ENCODE measurements at regions not wholly inside any gene's neighbourhood (a gene's known extent, or its start where the extent isn't known, plus 50 kb on each side); places are given as distances from the start of the nearest gene placed in this dataset.

- DNase-seq (ENCODE audit: extremely low read depth, insufficient read length): no peak
- Histone ChIP-seq H3K27me3 (replicated peaks; ENCODE audit: control insufficient read depth, insufficient read depth, low read length) (no peaks in the 10 kb centered on the region), H3K4me3 (replicated peaks; ENCODE audit: low read depth, low read length) (no peak overlapping the region), H3K36me3 (ENCODE audit: control insufficient read depth, insufficient read depth, low read length) (no peaks in the 10 kb centered on the region)
- no peak for TF ChIP-seq CTCF (IDR thresholded peaks at IDR 0.05; ENCODE audit: insufficient read depth, low read length, poor library complexity, severe bottlenecking)
These were observed 209.3 kb downstream of the CD47 start for GRCh38 chr3:107881509-107881908.

- TF ChIP-seq CTCF (IDR thresholded peaks at IDR 0.05; ENCODE audit: insufficient read depth, low read length, poor library complexity, severe bottlenecking): no peak
- DNase-seq (ENCODE audit: extremely low read depth, insufficient read length): no peak
- Histone ChIP-seq H3K27me3 (replicated peaks; ENCODE audit: control insufficient read depth, insufficient read depth, low read length) (no peaks in the 10 kb centered on the region), H3K4me3 (replicated peaks; ENCODE audit: low read depth, low read length) (no peak overlapping the region), H3K36me3 (ENCODE audit: control insufficient read depth, insufficient read depth, low read length) (no peaks in the 10 kb centered on the region)
These were observed 210.1 kb downstream of the CD47 start for GRCh38 chr3:107880702-107881101.

GRCh38 chr3:107877936-107878335 lies 212.9 kb downstream of the CD47 start:
- Histone ChIP-seq H3K27me3 (replicated peaks; ENCODE audit: control insufficient read depth, insufficient read depth, low read length) (no peaks in the 10 kb centered on the region), H3K4me3 (replicated peaks; ENCODE audit: low read depth, low read length) (no peak overlapping the region), H3K36me3 (ENCODE audit: control insufficient read depth, insufficient read depth, low read length) (no peaks in the 10 kb centered on the region)
- TF ChIP-seq CTCF (IDR thresholded peaks at IDR 0.05; ENCODE audit: insufficient read depth, low read length, poor library complexity, severe bottlenecking): no peak
- no peak for DNase-seq (ENCODE audit: extremely low read depth, insufficient read length)

GRCh38 chr3:107870943-107871638 lies 219.7 kb downstream of the CD47 start:
- no peak overlapping the region for H3K4me3 ChIP-seq (replicated peaks; ENCODE audit: low read depth, low read length)
- no peak for TF ChIP-seq CTCF (IDR thresholded peaks at IDR 0.05; ENCODE audit: insufficient read depth, low read length, poor library complexity, severe bottlenecking)
- DNase-seq (ENCODE audit: extremely low read depth, insufficient read length): no peak
- H3K27me3 ChIP-seq (replicated peaks; ENCODE audit: control insufficient read depth, insufficient read depth, low read length): no peaks in the 10 kb centered on the region
- no peaks in the 10 kb centered on the region for H3K36me3 ChIP-seq (ENCODE audit: control insufficient read depth, insufficient read depth, low read length)

- Histone ChIP-seq H3K27me3 (replicated peaks; ENCODE audit: control insufficient read depth, insufficient read depth, low read length) (no peaks in the 10 kb centered on the region), H3K4me3 (replicated peaks; ENCODE audit: low read depth, low read length) (no peak overlapping the region), H3K36me3 (ENCODE audit: control insufficient read depth, insufficient read depth, low read length) (no peaks in the 10 kb centered on the region)
- no peak for DNase-seq (ENCODE audit: extremely low read depth, insufficient read length)
- TF ChIP-seq CTCF (IDR thresholded peaks at IDR 0.05; ENCODE audit: insufficient read depth, low read length, poor library complexity, severe bottlenecking): no peak
These were observed 220.7 kb downstream of the CD47 start for GRCh38 chr3:107870096-107870495.

- no peaks in the 10 kb centered on the region for H3K36me3 ChIP-seq (ENCODE audit: control insufficient read depth, insufficient read depth, low read length)
- no peak for DNase-seq (ENCODE audit: extremely low read depth, insufficient read length)
- H3K4me3 ChIP-seq (replicated peaks; ENCODE audit: low read depth, low read length): no peak overlapping the region
- no peaks in the 10 kb centered on the region for H3K27me3 ChIP-seq (replicated peaks; ENCODE audit: control insufficient read depth, insufficient read depth, low read length)
- no peak for TF ChIP-seq CTCF (IDR thresholded peaks at IDR 0.05; ENCODE audit: insufficient read depth, low read length, poor library complexity, severe bottlenecking)
These were observed 222.4 kb downstream of the CD47 start for GRCh38 chr3:107868449-107868848.
